HFF-Myc (cell line): ENCODE measurements at regions not wholly inside any gene's neighbourhood (a gene's known extent, or its start where the extent isn't known, plus 50 kb on each side); places are given as distances from the start of the nearest gene placed in this dataset.
"Not testable (repeated sequence)": the region's sequence is repeated elsewhere in the genome, so short reads cannot be mapped to it uniquely, and the experiment has no call there.

Experiments
- DNase-seq: peaks from one replicate; pipeline ENCODE4 v3.0.0-alpha.2; 2011; ENCODE audit warnings: low read depth; ENCODE audit errors: extremely low read depth
- H3K4me3 ChIP-seq: replicated peaks from 2 replicates; pipeline ENCODE4 v1.5.1; 2011; ENCODE audit warnings: low read depth, mild to moderate bottlenecking, control low read depth, low read length
- CTCF ChIP-seq: IDR thresholded peaks from 2 replicates; pipeline ENCODE4 v1.5.1; 2012; ENCODE audit warnings: mild to moderate bottlenecking, low read depth, low read length, control low read depth; ENCODE audit errors: missing control alignments

GRCh38 chr6:6091608-6092002, 84.9 kb upstream of the NRN1 start:
- no peak overlapping the region for H3K4me3 ChIP-seq
- no peak for DNase-seq
- TF ChIP-seq CTCF: no peak

GRCh38 chr6:6090861-6091607, 84.3 kb upstream of the NRN1 start:
- DNase-seq: no peak
- TF ChIP-seq CTCF: no peak
- H3K4me3 ChIP-seq: no peak overlapping the region

- no peak for TF ChIP-seq CTCF
- no peak overlapping the region for H3K4me3 ChIP-seq
- no peak for DNase-seq
Observed at GRCh38 chr6:6085928-6086668, 79.4 kb upstream of the NRN1 start.

GRCh38 chr6:6080975-6081374, 74.2 kb upstream of the NRN1 start:
- no peak for TF ChIP-seq CTCF

GRCh38 chr6:6074190-6074589, 67.5 kb upstream of the NRN1 start:
- no peak for TF ChIP-seq CTCF
- no peak for DNase-seq

More at GRCh38 chr6:6080975-6081374, 74.2 kb upstream of the NRN1 start:
- no peak for DNase-seq
- no peak overlapping the region for H3K4me3 ChIP-seq

GRCh38 chr6:6068157-6068556, 61.4 kb upstream of the NRN1 start:
- not testable (repeated sequence) for H3K4me3 ChIP-seq, DNase-seq

More at GRCh38 chr6:6074190-6074589, 67.5 kb upstream of the NRN1 start:
- H3K4me3 ChIP-seq: no peak overlapping the region

GRCh38 chr6:6058054-6058444, 51.3 kb upstream of the NRN1 start:
- TF ChIP-seq CTCF: no peak
- DNase-seq: no peak
- no peak overlapping the region for H3K4me3 ChIP-seq
